ENCODE measurements at regions not wholly inside any gene's neighbourhood (a gene's known extent, or its start where the extent isn't known, plus 50 kb on each side); places are given as distances from the start of the nearest gene placed in this dataset.
"Not testable (repeated sequence)": the region's sequence is repeated elsewhere in the genome, so short reads cannot be mapped to it uniquely, and the experiment has no call there.

DNA sequence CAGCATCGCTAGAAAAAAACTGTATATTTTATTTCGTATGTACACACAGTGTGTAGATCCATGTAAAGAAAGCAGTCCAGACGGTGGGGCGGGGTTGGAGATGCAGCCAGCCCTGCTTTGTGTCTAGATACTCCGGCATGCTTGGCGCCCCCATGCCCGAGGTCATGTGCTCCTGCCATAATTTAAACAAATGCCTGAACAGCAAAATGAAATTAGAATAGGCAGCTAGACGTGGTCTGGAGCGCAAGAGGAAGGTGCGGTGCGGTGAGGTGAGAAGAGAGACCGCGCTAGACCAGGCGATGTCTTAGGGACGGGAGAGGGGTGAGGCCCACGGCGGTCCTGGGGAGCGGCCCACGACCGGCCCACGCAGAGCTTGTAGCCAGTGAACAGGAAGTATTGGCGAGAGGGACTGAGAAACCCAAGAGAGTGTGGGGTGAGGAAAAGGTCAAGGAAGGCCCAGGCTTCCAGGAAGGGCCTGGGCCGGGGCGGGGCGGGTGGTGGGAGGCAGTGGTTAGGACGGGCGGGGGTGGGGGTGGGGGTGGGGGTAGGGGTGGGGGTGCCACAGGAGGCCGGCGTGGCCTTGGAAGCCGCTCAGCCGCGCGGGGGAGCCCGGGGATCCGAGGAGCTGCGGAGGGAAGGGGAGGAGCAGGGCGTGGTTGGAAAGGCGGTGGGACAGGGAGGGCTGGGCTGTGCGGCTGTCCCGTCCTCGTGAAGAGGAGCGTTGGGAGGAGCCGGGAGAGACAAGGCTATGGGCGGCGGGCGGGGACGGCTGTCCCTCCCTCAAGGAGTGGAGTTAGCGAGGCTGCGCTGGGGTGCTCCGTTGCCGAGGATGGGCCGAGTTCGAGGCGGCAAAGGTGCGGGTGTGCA lies 254.7 kb upstream of the SGCG start:
- TF ChIP-seq, protein P1, sequence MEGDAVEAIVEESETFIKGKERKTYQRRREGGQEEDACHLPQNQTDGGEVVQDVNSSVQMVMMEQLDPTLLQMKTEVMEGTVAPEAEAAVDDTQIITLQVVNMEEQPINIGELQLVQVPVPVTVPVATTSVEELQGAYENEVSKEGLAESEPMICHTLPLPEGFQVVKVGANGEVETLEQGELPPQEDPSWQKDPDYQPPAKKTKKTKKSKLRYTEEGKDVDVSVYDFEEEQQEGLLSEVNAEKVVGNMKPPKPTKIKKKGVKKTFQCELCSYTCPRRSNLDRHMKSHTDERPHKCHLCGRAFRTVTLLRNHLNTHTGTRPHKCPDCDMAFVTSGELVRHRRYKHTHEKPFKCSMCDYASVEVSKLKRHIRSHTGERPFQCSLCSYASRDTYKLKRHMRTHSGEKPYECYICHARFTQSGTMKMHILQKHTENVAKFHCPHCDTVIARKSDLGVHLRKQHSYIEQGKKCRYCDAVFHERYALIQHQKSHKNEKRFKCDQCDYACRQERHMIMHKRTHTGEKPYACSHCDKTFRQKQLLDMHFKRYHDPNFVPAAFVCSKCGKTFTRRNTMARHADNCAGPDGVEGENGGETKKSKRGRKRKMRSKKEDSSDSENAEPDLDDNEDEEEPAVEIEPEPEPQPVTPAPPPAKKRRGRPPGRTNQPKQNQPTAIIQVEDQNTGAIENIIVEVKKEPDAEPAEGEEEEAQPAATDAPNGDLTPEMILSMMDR (IDR thresholded peaks at IDR 0.05; ENCODE audit: borderline replicate concordance, insufficient read depth, low read depth, low read length), result no peak
- no peak overlapping the region for H3K4me3 ChIP-seq (ENCODE audit: low read depth, low read length)

DNA sequence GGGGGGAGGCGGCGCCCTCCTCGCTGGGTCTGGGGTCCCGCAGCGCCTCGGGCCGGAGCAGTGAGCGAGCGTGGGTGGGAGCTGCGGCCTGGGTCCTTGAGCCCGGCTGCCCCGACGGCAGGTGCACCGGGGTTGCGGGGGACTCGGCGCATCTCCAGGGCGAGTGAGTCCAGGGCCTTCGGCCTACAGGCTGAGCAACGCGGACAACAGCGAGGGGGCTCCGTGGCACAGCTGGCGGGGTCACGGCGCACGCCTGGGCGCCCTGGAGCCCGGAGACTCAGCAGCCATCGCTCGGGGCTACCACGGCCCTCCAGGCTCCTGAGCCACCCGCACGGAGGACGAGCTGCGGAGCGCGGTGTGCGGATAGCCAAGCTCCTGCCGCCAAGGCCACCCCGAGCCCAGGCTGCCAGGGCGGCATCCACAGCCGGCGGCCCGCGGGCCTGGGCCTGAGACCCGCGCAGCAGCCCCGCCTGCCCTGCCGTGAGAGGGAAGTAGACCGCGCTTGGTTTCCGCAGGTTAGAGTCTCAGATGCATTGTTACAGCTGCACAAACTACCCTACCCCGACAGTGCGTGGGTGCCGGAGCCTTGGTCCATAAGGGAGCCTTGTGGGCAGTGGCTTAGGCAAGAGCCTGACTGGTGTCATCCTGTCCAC lies 253.9 kb upstream of the SGCG start:
- H3K4me3 ChIP-seq (ENCODE audit: low read depth, low read length), result no peak overlapping the region
- TF ChIP-seq, protein P1 (IDR thresholded peaks at IDR 0.05; ENCODE audit: borderline replicate concordance, insufficient read depth, low read depth, low read length), result no peak

GRCh38 chr13:22927845-22928244 lies 252.9 kb upstream of the SGCG start:
- not testable (repeated sequence) for H3K4me3 ChIP-seq (ENCODE audit: low read depth, low read length)

GRCh38 chr13:22929381-22930126 lies 251.2 kb upstream of the SGCG start:
- no peak overlapping the region for H3K4me3 ChIP-seq (ENCODE audit: low read depth, low read length)
- TF ChIP-seq, protein P1 (IDR thresholded peaks at IDR 0.05; ENCODE audit: borderline replicate concordance, insufficient read depth, low read depth, low read length), result no peak

DNA sequence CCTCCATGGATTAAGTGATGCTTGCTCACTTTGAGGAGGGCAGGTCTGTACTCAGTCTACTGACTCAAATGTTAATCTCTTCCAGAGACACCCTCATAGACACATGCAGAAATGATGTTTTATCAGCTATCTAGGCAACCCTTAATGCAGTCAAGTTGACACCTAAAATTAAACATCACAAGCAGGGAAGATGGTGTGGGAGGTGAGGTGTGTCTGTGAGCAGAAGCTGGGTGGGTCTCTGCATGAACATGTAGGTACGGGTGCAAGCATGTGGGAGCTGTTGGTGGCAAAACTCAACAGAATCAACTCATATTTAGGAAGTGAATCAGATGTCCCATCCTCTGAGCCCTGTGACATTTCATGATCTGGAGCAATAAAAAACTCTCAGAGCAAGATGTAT lies 249.2 kb upstream of the SGCG start:
- no peak overlapping the region for H3K4me3 ChIP-seq (ENCODE audit: low read depth, low read length)
- TF ChIP-seq, protein P1 (IDR thresholded peaks at IDR 0.05; ENCODE audit: borderline replicate concordance, insufficient read depth, low read depth, low read length), result no peak

DNA sequence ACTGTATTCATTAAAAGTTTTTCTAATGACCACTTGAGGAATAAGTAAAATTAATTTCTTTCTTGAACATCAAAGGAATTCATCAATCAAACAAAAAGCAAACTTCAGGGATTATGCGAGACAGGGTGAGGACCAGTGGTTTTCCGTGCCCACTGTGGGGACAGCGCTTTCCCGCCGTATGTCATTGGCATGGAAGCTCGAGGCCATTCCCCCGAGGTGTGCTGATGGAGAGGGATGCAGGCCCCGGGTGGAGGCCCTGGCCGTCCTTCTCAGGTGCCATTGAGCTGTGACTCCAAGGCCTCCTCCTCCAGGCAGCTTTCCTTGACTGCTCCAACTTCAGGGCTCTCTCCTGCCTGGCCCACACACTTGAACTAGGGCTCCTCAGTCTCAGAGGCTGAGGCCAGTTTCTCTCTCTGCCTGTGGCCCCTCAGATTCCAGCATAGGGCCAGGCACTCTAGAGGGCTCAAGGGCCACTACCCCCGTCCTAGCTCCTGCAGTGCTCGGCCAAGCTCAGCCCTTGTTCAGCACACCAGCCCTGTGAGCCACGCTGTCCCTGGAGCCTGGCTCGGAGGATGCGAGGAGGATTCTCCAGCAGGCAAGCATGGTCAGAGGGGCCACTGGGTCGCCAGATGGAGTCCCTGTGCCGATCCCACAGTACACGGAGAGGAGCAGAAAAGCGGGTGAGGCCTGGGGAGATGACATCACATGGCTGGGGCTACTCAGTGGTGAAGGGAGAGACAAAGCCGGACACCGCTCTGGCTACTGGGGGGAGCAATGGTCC lies 248.0 kb upstream of the SGCG start:
- not testable (repeated sequence) for H3K4me3 ChIP-seq (ENCODE audit: low read depth, low read length)

GRCh38 chr13:22933571-22934181 lies 247.1 kb upstream of the SGCG start:
- H3K4me3 ChIP-seq (ENCODE audit: low read depth, low read length), result no peak overlapping the region
- TF ChIP-seq, protein P1 (IDR thresholded peaks at IDR 0.05; ENCODE audit: borderline replicate concordance, insufficient read depth, low read depth, low read length), result no peak

Measured in GM12875 (cell line).